ENCODE measurements at regions not wholly inside any gene's neighbourhood (a gene's known extent, or its start where the extent isn't known, plus 50 kb on each side); places are given as distances from the start of the nearest gene placed in this dataset.

GRCh38 chr14:97215263-97215969 lies 418.2 kb downstream of the VRK1 start:
- dilution Hi-C loops (cut with HindIII; ENCODE audit: low sequenced_read_pairs, unreplicated experiment) = no loop called here
- H3K79me1 ChIP-seq (ENCODE audit: low read depth in 1 of 2, low read length in 2 of 2) = no peaks in the 10 kb centered on the region
- no peaks in the 10 kb centered on the region for H3K36me3 ChIP-seq (ENCODE audit: control insufficient read depth, insufficient read depth, low read length)
- H3K4ac ChIP-seq (ENCODE audit: low read depth, low read length) = no peak overlapping the region
- ChIA-PET POLR2A (ENCODE audit: unreplicated experiment) (no interaction called here), CTCF (interaction anchor here (0.7 kb wide), 1 partner anchor 125 kb away, joined by 4 read pairs; no protein-coding TSS in a partner anchor)
- H4K5ac ChIP-seq (ENCODE audit: low read depth, low read length) = no peak overlapping the region
- no peak overlapping the region for H2AK9ac ChIP-seq (replicated peaks; ENCODE audit: low read depth, low read length, poor library complexity)
- H3K14ac ChIP-seq (replicated peaks; ENCODE audit: low read depth, low read length) = no peak overlapping the region
- no peak overlapping the region for H3K27ac ChIP-seq (ENCODE audit: insufficient read depth, low read length)
- H3K4me1 ChIP-seq (ENCODE audit: control insufficient read depth, insufficient read depth, low read length) = no peaks in the 10 kb centered on the region
- no peak overlapping the region for H2BK20ac ChIP-seq (ENCODE audit: low read depth, low read length)
- no peak overlapping the region for H3K56ac ChIP-seq (ENCODE audit: extremely low read depth, insufficient read depth, low read length)
- ATAC-seq (ENCODE audit: low read depth) (no peak), DNase-seq (no peak)
- H3K23ac ChIP-seq (ENCODE audit: low read depth, low read length) = no peak overlapping the region
- peaks cover 16% of the 10 kb centered on the region; the same call in 1 of the 2 replicates for H3K9me3 ChIP-seq (ENCODE audit: control insufficient read depth, insufficient read depth, low read length)
- H4K91ac ChIP-seq (ENCODE audit: insufficient read depth, low read depth, low read length) = no peak overlapping the region
- no peak overlapping the region for H3K9ac ChIP-seq (ENCODE audit: low read depth, low read length)
- no peak overlapping the region for H2BK5ac ChIP-seq (ENCODE audit: low read depth, low read length, poor library complexity, severe bottlenecking)
- H3K4me2 ChIP-seq (ENCODE audit: low read depth, low read length) = no peak overlapping the region
- in situ Hi-C loops (cut with MboI; ENCODE audit: low sequenced_read_pairs) = no loop called here
- no peak overlapping the region for H3K18ac ChIP-seq (ENCODE audit: low read depth, low read length)
- H2BK120ac ChIP-seq (ENCODE audit: low read depth, low read length) = no peak overlapping the region
- no peaks in the 10 kb centered on the region for H3K9me1 ChIP-seq (ENCODE audit: insufficient read depth, low read length)
- H3K27me3 ChIP-seq (ENCODE audit: control insufficient read depth, insufficient read depth, low read length) = no peaks in the 10 kb centered on the region
- intact Hi-C loops (cut with micrococcal nuclease) = no loop called here
- no peak overlapping the region for H2BK15ac ChIP-seq (ENCODE audit: low read depth, low read length)
- no peaks in the 10 kb centered on the region for H4K20me1 ChIP-seq (ENCODE audit: insufficient read depth, low read length)
- H2AK5ac ChIP-seq (ENCODE audit: low read depth, low read length) = no peak overlapping the region
- TF ChIP-seq CEBPB (IDR thresholded peaks at IDR 0.05; ENCODE audit: low read depth, low read length) (no peak), ELK1 (IDR thresholded peaks at IDR 0.05; ENCODE audit: borderline replicate concordance, low read depth, low read length) (no peak), MAZ (IDR thresholded peaks at IDR 0.05; ENCODE audit: borderline replicate concordance, low read depth, low read length) (no peak), MAFK (IDR thresholded peaks at IDR 0.05; ENCODE audit: low read depth, low read length) (no peak), USF2 (IDR thresholded peaks at IDR 0.05; ENCODE audit: low read depth, low read length) (no peak), SMC3 (IDR thresholded peaks at IDR 0.05; ENCODE audit: low read depth, low read length) (no peak), BHLHE40 (IDR thresholded peaks at IDR 0.05; ENCODE audit: low read depth, low read length) (no peak), RCOR1 (IDR thresholded peaks at IDR 0.05; ENCODE audit: insufficient replicate concordance, low read length) (no peak), CTCF (conservative IDR thresholded peaks at IDR 0.05; ENCODE audit: low read depth, low read length) (no peak), RFX5 (IDR thresholded peaks at IDR 0.05; ENCODE audit: low read depth, low read length) (no peak), MXI1 (IDR thresholded peaks at IDR 0.05; ENCODE audit: borderline replicate concordance, low read depth, low read length) (no peak), FOS (IDR thresholded peaks at IDR 0.05; ENCODE audit: low read depth, low read length) (no peak), POLR2A (IDR thresholded peaks at IDR 0.05; ENCODE audit: low read depth, low read length) (no peak)
- no peak overlapping the region for H2AFZ ChIP-seq (replicated peaks; ENCODE audit: low read length, poor library complexity)
- BruUV-seq (replicated peaks) = no TSS peak
- H4K8ac ChIP-seq (ENCODE audit: low read depth in 2 of 2, low read length in 2 of 2) = no peak overlapping the region
- H3K4me3 ChIP-seq (ENCODE audit: insufficient read depth, low read depth, low read length) = no peak overlapping the region
- WGBS, 2 experiments (ENCODE audit: extremely low coverage in 2 of 2, insufficient read length in 1 of 2) = no CpG with 5 or more reads among the region's 4 CpGs

Data from IMR-90 (cell line).